Putamen (tissue), 1 donor: ENCODE measurements at regions not wholly inside any gene's neighbourhood (a gene's known extent, or its start where the extent isn't known, plus 50 kb on each side); places are given as distances from the start of the nearest gene placed in this dataset.

Experiments
- DNase-seq: peaks from one replicate; pipeline ENCODE4 v3.0.0-alpha.2; 2016; ENCODE audit warnings: low spot score

DNA sequence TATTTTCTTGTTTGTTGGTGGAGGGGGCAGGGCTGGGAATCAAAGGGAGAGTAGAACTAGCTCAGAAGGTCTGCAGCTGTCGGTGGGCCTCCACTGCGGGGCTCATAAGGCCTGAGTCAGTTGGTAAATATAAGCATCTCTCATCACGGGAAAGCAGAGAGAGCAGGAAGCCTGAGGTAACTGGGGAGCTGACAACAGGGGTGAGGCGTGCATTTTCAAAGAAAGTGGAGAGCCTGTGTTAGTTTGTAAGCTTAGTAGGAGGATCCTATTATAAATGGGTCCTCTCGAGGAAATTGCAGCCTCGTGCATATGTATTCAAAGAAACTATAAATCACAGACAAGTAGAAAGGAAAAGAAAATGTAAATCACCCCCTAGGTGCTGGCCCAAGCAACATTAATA is 221.0 kb upstream of the CDH13 start:
- DNase-seq: no peak

DNA sequence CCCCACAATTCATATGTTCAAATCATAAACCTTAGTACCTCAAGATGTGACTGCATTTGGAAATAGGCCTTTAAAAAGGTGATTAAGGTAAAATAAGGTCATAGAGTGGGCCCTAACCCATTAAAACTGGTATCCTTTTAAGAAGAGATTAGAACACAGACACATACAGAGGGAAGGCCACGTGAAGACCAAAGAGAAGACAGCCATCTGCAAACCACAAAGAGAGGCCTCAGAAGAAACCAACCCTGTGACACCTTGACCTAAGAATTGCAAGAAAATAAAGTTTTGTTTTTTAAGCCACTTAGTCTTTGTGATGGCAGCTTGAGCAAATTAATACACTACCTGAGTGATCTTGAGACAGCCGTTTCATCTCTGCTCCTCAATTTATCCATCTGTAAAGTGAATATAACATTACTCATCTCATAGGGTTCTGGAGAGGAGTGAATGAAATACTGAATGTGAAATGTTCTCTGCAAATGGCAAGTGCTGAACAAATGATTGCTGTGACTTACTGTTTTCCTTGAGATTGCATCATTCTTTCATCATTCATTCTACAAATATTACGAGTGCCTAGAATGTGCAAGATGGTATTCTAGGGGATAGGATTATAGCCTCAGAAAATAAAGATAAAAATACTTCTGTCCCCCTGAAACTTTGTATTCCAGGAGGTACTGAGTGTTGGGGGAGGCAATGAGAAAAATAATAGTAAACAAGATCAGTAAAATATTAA is 222.0 kb upstream of the CDH13 start:
- no peak for DNase-seq

DNA sequence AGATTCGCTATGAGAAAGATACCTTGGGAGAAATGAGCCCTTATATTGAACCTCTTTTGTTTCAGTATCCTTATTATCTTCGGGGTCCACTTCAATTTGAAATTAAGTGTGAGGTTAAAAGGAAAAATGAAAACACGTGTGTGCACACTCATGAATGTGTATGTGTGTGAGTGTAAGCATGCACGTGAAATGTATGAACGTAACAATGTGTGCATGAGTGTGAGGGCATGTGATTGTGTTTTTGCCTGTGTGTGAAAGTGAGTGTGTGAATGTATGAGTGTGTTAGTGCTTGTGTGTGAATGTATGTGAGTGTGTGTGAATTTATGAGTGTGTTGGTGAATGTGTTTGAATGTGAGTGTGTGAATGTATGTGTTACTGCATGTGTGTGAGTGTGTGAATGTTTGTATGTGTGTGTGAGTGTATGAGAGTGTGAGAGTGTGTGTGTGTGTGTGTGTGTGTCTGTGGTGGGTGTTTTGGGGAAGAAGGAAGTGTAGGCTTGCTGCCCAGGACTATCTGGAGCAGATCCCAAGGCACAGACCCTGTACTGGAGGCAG is 224.0 kb upstream of the CDH13 start:
- no peak for DNase-seq

DNA sequence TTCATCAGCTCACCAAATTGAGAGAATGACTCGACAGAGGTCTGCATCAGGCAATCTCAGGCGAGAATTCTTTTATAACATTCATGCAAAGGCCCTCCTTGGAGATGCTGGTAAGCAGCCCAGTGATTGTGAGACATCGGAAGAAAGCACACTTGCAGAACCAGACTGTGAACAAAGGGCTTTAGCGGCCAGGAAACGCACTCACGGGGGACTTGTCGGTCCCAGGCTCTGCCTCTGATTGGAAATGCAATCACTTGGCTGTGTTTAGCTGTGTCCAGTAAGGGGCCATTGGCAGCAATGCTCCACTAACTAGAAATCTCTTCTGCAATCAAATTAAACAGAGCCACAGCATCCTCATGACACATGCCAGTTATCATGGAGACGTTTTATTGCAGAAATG is 226.7 kb upstream of the CDH13 start:
- DNase-seq: no peak

DNA sequence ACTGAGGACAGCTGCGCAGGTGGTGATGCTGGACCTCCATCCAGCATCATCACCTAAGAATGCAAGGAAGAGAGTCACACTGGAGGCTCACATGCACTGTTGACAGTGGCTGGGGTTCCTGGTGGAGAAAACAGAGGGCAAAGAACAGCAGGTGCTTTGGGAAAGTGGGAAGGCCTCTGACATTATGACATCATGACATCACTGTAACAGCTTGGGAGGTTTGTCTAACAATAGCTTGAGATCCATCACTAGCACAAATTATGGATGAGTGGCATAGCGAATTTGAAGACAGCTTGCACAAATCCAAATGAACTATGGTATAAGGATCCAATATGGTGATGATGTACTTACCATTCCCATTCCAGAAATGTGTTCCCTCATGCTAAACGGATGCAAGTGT is 226.5 kb upstream of the MPHOSPH6 start:
- DNase-seq: no peak

DNA sequence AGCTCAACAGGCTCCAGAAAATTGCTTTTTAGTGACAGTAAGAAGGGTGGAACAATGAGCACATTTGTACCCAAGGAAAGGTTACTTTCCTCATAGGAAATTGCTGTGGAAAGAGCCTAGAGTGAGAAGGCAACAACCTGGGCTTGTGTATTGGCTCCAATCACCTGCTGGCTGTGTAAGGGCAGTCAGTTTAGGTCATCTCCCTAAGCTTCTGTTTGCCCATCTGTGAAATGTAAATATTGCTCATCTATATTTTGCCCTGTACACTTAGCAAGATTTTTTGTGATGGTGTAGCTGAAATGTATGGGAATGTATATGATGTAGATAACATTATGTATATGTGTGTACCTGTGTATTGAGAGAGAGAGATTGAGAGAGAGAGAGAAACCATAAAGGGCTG is 225.2 kb upstream of the MPHOSPH6 start:
- no peak for DNase-seq

DNA sequence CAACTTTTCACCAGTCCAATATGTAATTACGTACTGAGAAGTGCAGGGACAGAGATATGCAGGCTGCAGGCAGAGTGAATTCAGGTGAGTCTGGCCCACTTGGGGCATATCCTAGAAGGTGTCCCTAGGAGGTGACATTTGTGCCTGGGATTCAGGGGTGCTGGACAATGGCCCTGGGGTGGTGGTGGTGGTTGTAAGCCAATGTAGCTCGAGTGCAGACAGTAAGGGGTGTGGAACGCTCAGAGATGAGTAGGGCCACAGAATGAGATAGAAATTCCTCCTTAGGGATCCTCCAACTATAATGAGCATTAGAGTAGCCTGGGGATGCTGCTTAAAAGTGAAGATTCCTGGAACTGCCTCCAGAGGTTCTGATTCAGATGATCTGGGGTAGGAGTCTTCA is 221.7 kb upstream of the MPHOSPH6 start:
- no peak for DNase-seq

DNA sequence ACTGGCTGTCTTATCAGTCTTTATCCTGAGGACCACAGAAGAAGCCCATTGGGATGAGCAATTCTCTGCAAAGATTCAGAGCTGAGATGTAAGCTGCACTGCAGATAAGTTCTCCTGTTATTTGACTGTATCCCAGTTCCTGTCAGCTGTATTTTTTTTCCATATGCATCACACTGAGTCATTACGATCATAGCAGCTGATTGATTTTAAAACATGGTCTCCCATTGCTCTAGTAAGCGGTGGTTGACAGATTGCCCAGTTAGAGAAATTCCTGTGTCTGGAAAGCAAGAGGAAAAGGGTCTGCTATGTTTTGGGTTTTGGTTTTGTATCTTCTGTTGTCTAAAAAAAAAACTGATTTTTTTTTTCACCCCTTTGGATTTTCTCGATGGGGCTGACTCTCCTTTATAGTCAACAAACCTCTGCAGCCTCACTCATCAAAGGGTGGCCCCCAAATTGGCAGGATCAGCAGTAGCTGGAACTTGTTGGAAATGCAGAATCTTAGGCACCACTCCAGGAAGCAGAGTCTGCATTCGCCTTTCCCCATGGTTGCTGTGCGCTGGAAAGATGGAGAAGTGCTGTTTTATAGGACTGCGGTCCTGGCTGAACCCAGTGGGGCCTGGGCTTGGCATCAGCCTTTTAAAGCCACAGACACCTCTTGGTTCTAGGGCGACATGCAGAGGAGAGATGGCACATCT is 220.1 kb upstream of the MPHOSPH6 start:
- no peak for DNase-seq

DNA sequence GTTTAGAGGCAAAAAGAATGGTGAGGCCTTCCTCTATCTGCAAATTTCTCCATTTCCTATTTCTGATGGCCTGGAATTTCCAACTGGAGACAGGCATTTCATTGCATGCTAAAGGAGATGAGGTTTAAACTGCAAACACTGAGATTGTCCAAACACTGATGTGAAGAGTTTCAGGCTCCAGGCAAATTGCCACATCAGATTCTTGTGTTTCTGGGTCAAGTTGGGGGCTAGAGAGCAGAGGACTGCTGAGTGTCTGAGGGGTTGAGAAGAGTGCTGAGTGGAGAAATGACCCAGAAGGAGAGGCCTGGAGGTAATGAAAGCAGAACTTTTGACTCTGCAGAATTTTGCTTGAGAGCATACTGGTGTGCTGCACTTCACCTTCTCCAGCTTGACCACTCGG is 216.7 kb upstream of the MPHOSPH6 start:
- no peak for DNase-seq

DNA sequence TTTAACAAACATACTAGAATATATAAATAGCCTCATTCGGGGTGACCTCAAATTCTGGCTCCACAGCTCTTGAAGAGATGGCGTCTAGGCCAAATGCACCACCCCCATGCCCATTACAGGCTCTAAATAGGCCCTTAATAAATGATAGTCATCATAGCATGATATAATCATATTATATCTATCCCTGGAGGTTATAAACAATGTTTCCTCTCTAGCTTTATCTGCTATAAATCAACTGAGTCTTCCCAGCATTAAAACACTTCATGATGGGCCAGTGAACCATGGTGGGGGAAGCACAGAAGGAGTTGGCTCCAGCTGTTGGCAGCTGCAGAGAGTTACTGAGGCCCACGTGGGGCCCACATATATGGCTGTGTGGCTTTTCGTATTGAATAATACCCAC is 214.9 kb upstream of the MPHOSPH6 start:
- DNase-seq: no peak

DNA sequence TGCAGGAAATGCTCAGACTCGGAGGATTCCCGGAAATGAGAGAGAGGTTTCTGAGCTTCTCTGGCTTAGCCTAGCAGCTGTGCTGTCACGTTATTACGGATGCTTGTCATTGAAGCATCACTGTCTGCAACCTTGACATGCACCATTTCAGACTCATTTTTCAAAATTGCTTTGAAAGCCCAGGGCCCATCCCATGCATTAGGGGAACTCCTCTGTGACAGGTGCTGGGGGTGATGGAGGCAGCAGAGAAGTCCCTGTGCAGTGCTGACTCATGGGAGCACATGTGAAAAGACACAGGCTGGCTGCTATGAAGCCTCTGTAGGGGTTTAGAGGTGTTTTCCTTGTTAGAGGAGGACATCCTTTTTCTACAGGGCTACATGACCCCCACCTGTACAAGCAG is 214.0 kb upstream of the MPHOSPH6 start:
- DNase-seq: no peak

DNA sequence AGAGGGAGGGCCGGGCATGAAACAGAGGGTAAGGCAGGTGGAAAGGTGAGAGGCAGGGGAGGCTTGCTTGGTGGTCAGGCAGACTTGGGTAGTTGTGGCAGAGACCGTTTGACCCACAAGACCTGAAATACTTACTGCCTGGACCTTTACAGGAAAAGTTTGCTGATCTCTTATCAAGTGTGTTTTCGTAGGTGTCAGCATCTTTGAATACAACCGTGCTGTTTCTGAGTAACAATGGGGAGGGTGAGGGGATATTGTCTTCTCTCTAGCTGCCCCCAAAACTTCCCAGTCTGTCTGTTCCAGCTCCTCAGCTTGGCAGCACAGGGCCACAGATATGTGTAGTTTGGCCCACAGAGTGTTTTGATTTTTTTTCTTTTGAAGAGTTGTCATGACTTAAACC is 212.5 kb upstream of the MPHOSPH6 start:
- no peak for DNase-seq

DNA sequence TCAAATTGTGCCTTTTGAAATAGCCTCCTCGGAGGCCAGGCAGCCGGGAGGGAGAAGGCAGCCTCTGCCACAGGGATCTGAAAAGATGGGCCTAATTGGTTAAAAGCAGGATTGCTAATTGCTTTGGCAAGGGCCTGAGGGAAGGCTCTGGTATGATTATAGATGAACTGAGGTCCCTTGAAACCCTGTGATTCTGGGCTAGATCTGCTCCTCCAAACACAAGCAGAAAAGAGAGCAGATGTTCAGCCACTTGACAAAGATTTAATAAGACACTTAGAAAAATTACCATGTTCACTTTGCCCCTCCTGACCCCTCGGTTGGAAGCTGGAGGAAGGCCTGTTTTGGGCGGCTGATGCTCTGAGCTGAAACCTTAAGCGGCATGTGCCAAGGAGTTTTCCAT is 209.5 kb upstream of the MPHOSPH6 start:
- no peak for DNase-seq

DNA sequence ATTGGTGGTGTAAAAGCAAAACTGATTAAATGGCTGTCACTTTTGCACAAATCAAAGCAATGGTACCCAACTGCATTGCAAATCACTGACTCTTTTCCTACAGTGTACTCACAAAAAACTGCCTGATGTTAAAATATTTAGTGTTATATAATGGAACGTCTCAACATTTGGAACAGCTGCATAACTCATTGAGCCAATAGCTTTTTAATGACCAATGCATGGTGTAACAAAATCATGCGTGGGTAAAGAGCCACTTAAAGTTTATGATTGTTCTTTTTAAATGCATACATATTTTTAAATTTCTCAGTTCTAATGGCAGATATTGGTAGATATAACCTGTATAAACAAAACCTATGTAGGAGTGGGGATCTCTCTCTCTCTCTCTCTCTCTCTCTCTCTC is 204.0 kb upstream of the MPHOSPH6 start:
- DNase-seq: no peak

DNA sequence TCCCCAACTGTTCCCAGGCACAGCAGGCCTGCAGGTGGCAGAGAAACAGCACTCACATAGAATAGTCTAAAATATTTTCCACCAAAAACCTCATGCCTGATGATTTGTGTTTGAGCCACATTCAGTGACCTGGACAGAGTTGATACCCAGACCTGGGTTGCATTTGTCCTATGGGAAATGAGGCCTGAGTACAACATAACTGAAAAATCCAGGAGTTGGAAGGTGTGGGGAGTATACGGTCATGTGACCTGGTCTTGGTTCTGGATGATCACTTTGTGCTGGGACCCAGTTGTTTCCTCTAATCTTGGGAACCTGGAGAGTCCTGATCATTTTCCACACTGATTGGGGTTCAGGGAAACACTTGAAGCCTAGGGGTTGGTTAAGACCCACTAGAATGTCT is 200.3 kb upstream of the MPHOSPH6 start:
- DNase-seq: no peak

DNA sequence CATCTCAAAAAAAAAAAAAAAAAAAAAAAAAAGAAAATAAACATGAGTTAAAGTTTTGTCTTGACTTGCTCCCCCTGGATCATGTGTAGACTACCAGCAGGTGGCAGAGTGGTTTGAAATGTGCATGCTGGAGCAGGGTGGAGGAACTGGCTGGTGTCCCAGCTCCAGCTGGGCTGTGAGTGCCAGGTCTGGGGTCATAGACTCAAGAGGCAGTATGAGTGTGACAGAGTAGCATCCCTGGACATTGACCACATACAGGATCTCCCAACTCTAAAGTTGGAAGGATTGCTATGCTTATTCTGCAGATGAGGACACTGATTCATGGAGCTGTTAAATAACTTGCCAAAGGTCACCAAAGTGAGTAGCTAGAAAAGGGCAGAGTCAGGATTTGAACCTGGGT is 198.0 kb upstream of the MPHOSPH6 start:
- DNase-seq: peak; percentile 52

DNA sequence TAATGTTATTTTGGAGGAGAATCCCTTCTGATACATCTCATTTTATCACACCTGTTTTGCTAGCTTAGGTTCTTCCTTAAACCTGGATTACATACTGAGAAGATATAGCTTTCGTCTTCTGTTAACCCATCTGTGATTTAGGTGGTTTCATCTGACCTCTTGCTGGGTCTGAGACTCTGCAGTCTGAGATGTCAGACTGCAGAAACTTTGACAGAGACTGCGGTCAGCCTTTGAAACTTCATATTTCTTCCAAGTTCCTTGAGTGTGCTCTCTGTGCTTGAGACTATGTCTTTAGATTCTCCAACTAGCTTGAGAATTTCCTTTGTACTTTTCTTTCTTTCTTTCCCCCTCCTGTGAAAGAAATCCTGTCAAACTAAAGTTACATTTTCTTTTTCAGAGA is 196.4 kb upstream of the MPHOSPH6 start:
- no peak for DNase-seq

DNA sequence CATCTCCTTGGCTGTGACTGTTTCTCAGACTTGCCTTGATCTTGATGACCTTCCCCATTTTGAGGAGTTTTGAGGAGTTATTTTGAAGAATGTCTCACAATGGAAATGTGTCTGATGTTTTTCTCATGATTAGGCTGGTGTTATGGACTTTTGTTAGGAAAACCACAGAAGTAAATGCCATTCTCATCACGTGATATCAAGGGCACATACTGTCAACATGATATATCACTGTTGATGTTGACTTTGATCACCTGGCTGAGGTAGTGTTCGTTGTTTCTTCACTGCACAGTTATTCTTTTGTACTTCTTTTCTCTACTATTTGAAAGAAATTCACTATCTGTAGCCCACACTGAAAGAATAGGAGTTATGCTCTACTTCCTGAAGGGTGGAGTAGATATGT is 194.7 kb upstream of the MPHOSPH6 start:
- DNase-seq: no peak

DNA sequence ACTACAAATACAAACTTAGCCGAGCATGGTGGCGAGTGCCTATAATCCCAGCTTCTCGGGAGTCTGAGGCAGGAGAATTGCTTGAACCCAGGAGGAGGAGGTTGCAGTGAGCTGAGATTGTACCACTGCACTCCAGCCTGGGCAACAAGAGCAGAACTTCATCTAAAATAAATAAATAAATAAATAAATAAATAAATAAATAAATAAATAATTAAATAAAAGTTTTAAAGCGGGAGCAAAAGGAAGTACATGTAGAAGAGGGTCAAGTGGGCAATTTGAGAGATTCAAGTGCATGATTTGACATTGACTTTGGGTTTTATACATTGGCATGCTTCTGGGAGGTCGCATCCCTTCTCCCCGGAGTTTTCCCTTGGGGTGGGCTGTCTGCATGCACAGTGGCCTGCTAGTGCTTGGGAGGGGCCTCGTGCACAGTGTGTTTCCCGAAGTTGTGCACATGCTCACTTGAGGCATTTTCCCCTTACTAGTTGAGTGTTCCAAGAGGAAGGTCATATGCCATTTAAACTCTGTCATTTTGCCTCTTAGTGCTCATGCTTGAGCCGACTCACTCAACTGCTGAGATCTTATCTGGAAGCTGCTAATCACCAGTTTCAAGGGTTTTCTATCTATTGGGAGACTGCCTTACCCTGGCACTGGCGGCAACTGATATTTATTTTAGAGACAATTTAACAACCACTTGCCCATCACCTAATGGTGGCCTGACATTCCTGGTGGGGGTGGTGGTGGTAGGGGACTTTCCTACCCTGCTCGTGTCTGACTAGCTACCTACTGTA is 193.2 kb upstream of the MPHOSPH6 start:
- DNase-seq: no peak

DNA sequence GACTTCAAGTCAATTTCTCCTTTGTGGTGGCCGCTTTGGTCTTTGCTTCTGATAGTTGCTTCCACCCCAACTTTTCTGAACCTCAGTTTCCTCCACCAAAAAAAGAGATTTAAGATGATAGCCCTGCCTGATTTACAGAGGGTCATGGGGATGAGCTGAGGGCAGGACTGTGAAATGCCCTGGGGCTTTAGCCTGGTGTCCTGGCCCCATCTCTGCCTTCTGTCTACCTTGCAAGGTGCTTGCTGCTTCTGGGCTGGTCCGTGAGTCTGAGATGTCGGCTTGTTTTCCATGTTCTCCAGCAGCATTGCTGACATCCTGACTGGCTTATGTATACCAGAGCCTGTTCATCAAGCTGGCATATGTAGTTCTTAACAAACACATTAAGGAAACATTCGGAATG is 191.9 kb upstream of the MPHOSPH6 start:
- DNase-seq: no peak

DNA sequence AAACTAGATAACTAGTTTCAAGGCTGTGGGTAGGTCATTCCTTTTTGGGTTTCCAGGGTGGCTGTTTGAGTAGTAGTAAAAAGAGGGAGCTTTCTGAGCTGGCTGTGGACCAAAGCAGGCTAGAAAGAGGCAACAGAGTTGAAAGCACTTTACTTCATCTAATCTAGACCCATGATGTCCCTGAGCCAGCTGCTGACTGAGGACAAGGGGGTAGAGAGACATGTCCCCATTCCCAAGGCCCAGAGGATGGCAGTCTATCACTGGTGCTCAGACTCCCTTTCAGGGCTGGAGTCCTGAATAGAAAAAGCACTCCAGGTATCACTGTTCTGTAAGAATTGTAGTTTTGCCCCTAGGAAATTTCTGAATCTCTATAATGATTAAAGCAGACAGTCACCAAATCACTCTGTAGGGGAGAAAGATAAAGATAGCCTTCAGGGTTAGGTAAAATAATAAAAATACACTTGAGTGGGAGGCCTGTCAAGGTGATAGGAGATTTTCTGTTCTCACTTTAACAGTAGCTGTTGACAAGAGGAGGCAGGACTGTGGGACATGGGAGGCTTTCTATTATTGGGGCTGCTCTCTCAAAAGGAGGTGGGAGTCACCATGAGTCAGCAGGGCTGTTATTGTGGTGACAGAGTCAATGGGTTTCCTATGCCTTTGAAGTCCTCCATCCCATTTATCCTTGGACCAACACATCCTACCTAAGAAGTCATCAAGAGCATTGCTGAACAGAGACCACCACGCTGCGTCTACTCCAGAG is 190.2 kb upstream of the MPHOSPH6 start:
- peak; percentile 74 for DNase-seq

DNA sequence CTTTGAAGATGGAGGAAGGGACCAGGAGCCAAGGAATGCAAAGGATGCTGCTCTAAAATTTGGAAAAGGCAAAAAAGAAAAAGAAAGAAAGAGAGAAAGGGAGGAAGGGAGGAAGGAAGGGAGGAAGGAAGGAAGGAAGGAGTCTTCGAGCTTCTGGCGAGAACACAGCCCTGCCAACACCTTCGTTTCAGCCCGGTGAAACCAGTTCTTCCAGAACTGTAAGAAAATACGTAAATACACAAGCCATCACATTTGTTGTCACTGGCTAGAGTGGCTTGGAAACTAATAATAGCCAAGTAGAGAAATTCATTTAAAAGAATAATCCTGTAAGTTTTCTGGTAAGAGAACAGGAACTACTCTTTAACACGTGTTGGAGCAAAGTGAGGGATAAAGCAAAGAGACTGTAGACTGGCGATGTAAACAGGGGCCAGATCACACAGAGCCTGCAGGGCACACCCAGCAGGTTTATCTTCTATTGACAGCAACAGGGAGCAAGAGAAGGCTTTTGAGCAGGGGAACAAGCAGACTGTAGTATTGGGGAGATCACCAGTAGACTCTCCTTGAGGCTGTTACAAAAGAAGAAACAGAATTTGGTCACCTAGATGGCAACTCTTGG is 188.7 kb upstream of the MPHOSPH6 start:
- DNase-seq: no peak
